ENCODE measurements at regions not wholly inside any gene's neighbourhood (a gene's known extent, or its start where the extent isn't known, plus 50 kb on each side); places are given as distances from the start of the nearest gene placed in this dataset.

DNA sequence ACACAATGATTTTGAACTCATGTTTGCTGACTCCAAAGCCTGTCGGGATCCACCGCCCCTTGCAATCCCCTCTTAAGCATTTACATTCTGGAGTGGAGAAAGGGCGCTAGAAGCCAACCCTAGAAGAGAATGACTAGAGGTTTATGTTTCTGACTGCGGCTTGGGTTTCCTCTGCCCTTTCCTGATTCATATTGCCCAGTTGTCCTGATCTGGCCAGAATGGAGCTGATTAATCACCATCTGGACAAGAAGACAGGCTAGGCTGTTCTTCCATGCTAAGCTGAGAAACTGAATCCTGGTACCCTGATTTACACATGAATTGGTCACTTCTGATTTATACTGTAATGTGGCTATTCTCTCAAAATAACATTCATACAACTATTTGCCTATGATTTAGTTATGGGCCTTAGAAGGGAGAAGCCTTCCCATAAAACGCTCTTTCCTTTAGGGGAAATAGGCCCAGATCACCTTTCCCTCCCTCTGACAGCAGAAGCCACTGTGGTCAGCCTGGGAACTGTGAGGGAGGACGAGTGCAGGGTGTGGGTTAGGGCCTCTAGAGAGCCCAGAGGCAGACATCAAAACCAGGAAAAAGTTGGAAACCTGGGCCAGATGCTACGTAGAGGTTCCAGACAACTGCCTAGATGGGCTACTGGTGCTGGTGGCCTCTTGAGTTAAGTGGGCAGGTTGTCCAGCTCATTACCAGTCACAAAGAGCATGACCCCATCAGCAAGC, 199.2 kb upstream of the PRDM1 start:
- DNase-seq (ENCODE audit: extremely low spot score, insufficient read length, low read depth): no peak
- FAIRE-seq: no peak

DNA sequence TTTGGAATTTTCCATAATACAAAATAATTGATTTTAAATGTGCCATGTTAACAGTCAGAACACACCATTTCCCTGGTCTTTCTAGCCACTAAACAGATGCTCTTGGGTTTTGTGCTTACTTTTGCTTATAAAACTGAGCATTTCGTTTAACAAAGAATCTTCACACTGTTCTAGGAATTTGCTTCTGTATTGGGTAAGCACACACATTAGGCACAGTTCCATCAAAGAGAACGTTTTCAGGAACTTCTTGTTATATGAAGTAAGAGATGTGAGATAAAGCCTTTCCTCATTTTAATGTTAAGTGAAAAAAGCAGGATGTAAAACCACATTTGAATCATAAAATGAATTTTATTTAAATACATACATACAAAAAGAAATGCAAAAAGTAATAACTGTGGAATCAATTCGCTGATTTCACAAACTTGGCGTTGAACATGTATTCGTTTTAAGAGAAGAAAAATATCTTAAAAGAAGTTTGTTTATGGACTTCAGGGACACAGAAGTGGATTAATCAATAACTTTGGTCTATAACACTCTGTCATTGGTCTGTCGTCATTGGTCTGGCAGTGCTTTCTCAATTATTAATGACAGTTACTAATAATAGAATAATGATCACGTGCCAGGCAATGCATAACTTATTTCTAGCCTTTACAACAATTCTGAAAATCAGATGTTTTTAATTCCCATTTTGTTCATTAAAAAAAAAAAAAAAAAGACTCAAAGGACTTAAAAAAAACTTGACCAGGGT, 199.9 kb upstream of the PRDM1 start:
- no peak for DNase-seq (ENCODE audit: extremely low spot score, insufficient read length, low read depth)
- no peak for FAIRE-seq

DNA sequence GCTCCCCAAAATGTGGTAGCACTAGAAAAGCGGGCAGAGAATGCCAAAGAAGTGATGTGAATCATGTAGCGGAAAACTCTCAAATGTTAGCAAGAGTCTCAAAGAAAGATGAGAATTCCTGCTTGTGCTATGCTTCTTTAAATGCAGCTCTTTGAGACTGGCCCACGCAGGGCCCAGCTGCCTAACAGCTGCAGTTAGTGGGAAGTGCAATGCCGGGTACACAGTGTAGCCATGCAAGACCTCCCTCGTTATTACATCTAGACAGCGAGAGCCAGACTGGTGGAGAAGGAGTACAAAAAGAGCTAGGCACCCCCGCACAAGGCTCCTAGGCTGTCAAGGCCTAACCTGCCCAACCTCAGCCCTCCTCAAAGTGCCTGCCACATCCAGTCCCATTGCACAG, 201.7 kb upstream of the PRDM1 start:
- no peak for FAIRE-seq
- no peak for DNase-seq (ENCODE audit: extremely low spot score, insufficient read length, low read depth)

DNA sequence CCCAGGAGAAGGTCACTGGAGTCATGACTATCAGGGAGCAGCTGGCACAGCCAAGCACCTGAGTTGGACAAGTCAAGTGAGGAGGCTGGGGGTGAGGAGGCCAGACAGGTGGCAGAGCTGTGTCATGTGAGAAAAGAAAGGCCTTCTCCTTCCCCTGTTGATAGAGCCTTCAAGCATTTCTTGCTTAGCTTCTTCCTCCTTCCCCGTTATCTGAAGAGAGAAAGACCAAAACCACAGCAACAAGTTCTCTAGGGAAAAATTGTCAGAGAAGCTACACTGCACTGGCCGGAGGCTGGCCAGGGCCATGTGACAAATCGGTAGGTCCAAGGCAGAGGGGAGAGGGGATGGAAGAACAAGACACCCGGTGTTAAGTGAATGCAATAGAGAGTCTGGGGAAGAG, 202.1 kb upstream of the PRDM1 start:
- DNase-seq (ENCODE audit: extremely low spot score, insufficient read length, low read depth) (no peak), FAIRE-seq (no peak)

DNA sequence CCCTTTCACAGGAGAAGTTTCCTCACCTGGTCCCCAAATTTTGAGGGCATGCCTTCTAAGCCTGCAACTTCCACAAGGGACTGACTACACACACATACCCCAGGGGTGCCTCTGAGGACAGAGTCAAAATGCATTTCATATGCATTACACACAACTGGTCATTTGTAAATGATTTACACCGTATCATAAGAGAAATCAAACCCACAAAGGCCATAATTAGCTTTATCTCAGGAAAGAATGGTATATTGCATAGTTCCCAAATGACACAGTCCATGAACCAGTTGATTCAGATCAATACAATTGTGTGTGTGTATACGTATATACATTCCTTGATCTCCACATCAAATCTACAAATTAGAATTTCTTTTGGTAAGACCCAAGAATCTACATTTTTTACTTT, 203.3 kb upstream of the PRDM1 start:
- DNase-seq (ENCODE audit: extremely low spot score, insufficient read length, low read depth): no peak
- FAIRE-seq: no peak

DNA sequence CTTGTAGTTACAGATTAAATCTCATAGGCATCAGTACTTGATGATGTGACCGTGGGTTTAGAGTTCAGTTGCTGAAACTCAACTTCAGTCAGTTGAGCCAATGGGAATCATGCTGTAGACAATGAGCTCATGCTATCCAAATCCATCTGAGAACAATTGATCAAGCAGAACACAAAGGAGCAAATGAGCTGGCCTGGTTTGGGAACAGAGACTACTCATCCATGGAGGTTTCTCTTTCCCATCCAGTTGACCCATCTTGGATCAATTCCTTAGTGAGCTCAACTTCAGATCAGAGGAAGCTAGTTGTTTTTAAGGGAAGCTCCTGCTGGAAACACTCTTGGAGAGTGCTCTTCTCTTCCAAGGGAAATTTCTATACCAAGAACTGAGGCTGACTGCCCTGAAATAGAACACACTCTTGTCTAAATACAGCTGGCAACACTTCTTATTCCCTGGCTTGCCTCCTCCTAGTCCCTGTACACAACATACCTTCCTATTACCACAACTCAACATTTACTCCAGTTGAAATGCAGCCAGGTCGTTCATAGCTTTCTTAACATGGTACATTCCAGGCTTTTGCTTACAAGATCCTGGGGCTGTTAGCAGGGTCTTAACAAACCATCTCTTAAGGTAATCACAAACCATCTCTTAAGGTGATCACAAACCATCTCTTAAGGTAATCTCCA, 203.9 kb upstream of the PRDM1 start:
- no peak for FAIRE-seq
- no peak for DNase-seq (ENCODE audit: extremely low spot score, insufficient read length, low read depth)

DNA sequence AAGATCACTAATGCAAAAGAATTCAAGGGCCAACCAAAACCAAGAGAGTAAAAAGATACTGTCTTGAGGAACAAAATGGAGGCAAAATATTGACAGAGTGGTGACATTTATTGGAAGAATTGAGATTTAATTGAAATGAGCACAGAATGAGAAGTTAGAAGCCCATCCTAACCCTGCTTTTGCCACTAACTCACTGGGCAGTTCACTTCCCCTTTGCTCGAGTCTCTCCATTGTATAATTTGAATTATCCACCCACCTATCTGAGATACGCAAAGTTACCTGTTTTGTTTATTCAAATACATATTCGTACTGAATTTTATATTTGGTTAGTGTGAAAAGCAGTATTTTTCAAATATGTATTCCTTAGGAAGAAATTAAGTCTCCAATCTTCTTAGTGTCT, 204.5 kb upstream of the PRDM1 start:
- no peak for FAIRE-seq
- no peak for DNase-seq (ENCODE audit: extremely low spot score, insufficient read length, low read depth)

DNA sequence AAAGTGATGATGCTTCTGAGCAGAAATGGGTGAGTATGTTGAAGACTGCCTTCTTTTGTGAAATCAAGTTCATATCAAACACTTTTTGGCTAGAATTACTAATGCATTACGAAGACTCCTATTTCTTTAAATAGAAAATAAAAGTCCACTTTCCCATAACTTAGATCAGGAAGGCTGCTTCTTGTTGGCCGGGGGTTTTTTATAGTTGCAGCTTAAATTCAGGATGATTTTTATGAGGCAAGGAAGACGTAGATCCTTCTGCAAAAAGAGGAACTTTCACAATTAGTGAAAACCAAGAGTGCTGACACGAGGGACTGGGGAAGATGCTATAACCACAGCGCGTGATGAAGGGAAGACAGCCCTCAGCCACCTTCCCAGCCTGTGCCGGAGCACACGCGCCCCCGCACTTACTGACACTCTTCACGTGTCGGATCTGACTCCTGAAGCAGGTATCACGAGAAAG, 206.1 kb upstream of the PRDM1 start:
- DNase-seq (ENCODE audit: extremely low spot score, insufficient read length, low read depth) (no peak), FAIRE-seq (no peak)

DNA sequence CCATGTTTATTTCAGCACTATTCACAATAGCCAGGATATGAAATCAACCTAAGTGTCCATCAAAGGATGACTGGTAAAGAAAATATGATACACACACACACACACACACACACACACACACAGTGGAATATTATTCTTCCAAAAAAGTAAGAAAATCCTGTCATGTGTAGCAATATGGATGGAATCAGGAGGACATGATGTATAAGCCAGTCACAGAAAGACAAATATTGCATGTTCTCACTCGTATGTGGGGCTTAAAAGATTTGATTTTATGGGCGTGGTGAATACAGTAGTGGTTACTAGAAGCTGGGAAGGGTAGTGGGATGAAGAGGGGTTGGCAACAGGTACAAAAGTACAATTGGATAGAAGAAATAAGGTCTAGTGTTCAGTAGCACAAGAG, 207.0 kb upstream of the PRDM1 start:
- FAIRE-seq: no peak
- no peak for DNase-seq (ENCODE audit: extremely low spot score, insufficient read length, low read depth)

DNA sequence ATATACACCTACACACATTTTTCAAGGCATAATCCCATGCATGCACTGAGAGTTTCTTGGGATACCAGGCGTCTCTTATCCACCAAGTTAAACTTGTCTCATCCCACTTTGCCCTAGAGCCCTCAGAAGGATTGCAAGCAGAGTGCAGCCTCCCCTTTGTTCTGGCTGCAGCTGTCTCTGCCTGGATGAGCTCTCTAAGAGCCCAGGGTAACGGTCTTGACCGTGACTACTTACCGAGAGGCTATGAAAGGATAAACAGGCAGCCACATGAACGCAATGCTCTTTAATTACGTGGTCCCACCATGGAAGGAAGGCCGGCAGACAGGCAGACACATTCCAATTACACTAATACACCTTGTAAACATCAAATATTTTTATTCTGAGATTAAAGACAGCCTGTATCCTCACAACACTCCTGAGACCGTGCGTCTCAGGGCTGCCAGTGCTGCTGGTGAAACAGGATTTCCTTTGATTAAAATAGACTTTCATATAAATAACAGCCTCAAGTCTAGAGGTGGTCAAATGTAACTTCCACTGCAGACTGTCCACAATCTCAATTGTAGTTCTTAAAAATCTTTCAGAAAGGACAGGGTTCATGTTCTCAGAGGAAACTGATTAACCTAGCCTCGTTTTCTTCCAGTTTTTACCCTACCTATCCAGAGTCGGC, 210.0 kb upstream of the PRDM1 start:
- DNase-seq (ENCODE audit: extremely low spot score, insufficient read length, low read depth): no peak

DNA sequence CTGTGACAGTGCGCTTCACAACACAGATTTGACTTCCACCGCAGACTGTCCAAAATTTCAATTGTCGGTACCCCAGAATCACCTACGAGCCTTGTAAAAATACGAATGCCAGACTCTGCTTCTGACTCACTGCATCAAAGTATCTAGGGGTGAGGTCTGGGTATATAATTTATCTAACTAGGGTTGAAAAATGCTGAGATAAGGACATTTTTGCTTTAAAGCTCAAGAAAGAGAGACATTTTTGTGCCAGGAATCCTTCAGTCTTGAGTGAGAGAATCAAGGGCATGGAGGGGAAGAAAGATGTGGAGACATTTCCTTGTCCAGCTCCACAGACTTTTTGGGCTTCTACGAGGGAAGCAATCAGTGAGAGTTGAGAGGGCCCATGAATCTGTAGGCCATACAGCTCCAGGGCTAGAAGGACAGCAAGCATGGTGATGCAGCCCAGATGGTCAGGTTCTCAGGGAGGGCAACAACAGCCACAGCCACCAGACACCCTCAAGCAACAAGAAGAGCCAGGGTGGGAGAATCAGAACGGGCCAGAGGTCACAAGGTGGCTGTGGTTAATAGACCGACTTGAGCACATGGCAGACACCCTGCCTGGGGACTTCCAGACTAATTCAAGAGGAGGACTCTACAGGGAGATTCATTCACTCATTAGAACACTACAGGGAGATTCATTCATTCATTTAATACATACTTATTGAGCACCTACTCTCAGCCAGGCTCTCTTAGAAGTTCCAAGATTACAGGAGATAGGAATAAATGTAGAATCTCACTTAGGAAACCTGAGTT, 211.1 kb upstream of the PRDM1 start:
- DNase-seq (ENCODE audit: extremely low spot score, insufficient read length, low read depth): no peak
- peak; percentile 38 for FAIRE-seq

More for the DNA sequence above, 210.0 kb upstream of the PRDM1 start:
- FAIRE-seq: no peak

DNA sequence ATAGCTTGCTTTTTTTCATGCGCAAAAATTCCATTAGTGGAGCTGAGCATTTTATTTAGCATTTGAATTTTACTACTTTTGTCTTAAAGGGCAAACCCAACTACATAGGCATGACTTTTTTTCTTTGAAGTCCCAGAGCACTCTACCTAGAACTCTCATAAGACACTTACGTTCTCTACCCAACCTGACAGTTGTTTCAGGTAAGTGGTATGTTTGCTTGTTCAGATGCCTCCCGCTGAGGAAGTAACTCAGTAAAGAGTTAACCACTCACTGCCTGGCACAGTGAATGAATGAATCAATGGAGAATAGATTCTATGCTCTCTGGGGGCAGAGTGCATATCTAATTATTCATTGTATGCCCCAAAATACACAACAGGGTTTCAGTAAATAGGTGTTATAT, 212.3 kb upstream of the PRDM1 start:
- FAIRE-seq (no peak), DNase-seq (ENCODE audit: extremely low spot score, insufficient read length, low read depth) (no peak)

DNA sequence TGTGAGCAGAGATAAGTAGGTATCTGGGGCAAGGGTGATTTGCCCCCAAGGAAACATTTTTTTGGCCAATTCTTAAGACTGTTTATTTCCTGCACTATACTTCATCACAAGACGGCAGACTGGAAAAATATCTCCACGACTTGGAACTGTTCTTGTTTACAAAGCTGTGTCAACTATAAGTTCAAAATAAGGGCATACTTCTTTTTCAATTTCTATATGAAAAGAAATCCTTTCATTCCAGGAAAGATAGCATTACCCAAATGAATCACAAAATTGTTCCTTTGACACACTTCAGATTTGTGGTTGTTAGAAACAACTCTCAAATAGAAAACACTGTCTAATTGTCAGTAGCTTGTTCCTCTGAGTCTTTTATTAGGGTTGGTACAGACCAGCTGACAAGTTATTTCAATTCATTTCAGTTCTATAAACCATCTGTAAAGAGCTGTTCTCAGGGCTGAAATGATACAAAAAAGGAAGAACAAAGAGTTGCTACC, 212.9 kb upstream of the PRDM1 start:
- FAIRE-seq (no peak), DNase-seq (ENCODE audit: extremely low spot score, insufficient read length, low read depth) (no peak)

DNA sequence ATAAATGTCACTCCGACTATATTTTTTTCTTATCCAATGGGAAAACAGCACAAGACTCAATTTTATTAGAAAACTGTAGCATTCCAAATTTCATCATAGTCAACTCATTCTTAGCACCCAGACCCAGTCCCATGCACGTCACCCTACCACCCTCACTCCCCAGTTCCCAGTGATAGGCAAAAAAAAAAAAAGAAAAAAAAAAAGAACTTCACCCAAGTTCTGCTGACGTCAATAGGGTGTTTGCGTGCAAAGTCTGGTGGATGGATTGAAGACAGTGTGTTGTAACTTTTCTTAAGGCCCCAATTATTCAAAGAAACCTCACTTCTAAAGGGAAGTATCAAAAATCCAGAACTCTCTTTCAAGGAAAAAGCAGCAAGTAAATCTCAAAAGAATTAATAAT, 213.9 kb upstream of the PRDM1 start:
- DNase-seq (ENCODE audit: extremely low spot score, insufficient read length, low read depth): no peak
- no peak for FAIRE-seq

DNA sequence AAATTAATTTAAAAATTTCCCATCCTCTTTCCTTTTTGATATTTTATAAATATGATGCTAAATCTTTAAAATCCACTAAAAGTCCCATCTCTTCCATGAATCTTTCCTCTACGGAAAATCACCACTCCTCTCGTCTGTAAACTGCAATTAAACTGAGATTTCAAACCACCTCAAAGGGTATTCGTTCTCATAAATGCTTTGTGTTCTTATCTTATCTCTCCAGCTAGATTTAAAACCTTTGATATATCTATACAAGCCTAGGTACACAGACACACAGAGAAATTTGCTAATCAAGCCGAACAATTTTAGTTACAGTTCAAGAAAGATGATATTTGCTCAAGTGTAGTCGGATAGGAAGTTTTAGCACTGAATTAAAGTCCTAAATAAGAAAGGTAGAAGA, 214.6 kb upstream of the PRDM1 start:
- FAIRE-seq: no peak
- DNase-seq (ENCODE audit: extremely low spot score, insufficient read length, low read depth): no peak

DNA sequence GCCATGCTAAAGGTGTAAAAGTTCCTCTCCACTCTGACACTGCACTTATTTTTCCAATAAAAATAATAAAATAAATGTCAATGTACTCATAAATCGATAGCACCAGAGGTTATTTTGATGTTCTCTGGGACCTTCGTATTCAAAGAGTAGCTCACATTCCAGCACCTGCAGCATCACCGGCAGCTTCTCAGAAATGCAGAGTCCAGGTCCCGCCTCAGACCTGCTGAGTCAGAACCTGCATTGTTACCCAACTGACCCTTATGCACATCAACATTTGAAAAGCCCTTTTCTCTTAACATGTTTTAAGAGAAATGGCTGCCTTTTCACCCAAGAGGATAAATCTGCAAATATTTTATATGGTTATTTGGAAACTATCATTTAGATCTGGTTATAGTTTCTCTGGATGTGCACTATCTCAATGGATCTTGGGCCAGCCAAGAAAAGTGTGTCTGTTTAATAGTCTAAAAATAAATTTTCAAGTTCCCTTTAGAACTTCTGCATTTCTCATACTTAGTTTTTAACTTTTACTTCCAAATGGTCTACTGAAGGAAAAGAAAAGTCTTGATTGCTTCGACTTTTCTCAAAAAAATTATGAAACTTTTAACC, 216.2 kb upstream of the PRDM1 start:
- FAIRE-seq: no peak

DNA sequence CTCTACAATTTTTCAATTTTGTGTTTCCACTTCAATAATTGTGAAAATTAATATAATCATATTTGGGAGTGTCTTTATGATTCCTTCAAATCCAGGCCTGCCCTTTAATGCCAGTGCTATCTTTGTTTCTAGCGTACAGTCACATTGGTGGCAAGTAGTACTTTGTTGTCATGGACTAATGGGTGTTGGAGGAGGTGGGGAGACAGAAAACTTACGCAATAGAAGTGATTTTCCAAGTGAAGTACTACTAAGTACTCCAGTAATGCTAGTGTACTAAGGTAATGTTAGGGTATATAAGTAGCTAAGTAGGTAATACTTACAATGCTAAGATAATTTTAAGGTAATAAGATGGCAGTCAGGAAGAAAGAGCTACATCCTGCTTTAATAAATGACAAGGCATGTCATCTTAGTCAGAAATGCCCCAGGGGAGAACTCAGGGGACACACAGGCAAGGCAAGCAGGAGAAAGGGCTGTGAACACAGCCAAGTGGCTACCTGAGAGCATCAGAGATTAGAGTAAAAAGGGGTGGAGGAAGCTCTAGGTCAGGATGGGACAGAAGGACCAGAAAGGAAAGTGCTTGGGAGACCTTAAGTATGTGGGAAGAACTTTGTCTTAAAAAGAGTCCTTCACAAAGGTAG, 217.2 kb upstream of the PRDM1 start:
- no peak for DNase-seq (ENCODE audit: extremely low spot score, insufficient read length, low read depth)
- no peak for FAIRE-seq

More for the DNA sequence above, 216.2 kb upstream of the PRDM1 start:
- DNase-seq (ENCODE audit: extremely low spot score, insufficient read length, low read depth): no peak

DNA sequence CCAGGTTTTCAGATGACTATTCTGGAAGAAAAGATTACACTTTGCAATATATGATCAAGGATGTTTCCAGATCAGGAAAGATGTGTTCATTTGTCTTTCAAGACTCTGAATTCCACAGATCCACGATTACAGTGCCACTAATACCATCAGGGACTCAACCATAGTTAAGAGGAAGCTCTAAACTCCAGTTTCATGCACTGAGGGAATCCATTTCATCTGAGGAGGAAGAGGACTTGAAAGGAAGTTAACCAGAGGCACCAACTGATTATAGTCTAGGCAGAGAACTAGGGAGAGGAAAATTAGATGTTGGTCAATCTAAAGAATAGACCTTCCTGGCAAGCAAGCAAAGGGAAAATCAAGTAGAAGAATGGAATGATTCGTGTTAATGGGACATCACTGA, 218.3 kb upstream of the PRDM1 start:
- DNase-seq (ENCODE audit: extremely low spot score, insufficient read length, low read depth) (no peak), FAIRE-seq (no peak)

DNA sequence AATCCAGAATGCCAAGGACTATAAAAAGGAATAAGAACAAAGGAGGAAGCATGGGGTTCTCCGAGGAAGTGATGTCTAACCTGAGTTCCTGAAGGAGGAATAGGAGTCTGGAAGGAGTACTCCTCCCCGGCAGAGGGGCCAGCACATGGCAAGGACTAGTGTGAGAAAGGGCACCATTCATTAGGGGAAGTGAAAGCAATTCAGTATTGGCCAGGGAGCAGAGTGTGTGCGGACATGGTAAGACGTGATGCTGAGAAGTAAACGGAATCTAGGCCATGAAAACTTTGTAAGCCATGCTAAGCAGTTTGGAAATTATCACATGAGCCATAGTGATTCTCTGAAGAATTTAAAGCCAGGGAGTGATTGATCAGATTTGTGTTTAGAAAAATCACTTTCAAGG, 218.9 kb upstream of the PRDM1 start:
- FAIRE-seq (no peak), DNase-seq (ENCODE audit: extremely low spot score, insufficient read length, low read depth) (no peak)

All from GM18507 (cell line).